ENCODE measurements at regions not wholly inside any gene's neighbourhood (a gene's known extent, or its start where the extent isn't known, plus 50 kb on each side); places are given as distances from the start of the nearest gene placed in this dataset.
A peak's percentile ranks its signal among the peaks of the same experiment; 100 is the strongest.

DNA sequence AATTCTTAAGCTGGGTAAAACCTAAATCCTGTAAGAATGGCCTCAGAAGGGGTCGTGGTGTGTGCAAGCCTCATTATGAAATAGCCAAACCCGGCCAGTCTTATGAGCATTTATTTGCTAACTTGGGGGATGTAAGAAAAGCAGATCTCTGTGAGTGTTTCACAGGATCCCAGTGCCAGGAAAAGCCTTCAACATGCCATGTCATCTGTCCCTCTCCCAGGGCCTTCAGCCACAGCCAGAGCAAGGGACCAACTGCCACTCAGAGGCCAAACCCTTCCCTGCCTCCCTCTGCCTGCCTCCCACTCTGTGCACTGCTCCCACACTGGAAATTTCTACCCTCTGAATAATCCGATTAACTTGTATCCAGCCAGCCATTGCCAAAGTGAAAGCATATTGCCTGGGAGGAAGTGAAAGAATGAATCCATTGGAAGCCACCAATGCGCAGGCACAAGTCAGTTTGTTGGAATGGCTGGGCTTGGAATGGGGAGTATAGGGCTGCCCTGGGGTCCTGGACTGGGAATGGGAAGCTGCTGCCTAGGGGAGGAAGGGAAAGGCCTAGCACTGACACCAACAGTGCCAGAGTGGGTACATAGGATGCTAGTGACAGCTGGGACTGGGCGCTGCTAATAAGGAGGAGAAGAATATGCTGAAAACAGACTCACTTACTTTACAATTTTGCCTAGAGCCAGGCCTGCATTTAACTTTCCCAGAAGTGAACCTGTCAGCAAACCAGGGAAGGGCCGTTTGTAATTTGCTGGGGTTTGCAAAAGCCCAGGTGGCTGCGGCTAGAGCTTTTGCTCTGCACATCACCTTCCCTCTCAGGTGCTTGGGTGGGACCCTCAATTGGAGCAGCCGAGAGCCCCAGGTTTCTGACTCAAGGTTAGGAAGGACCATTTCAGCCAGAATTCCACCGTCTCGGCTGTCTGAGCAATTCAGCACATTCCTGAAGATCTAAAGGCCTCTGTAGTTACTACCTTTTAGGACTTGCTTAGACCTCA lies 146.6 kb upstream of the NCK2 start:
- TF ChIP-seq BCL11A (IDR thresholded peaks at IDR 0.05; ENCODE audit: low read depth in 2 of 2, low read length in 2 of 2): no peak
- no peak for TF ChIP-seq CBX5 (IDR thresholded peaks at IDR 0.05; ENCODE audit: low read depth, low read length)
- no peak for TF ChIP-seq GABPA (IDR thresholded peaks at IDR 0.05; ENCODE audit: borderline replicate concordance, insufficient read depth, low read length)
- TF ChIP-seq, protein P1, sequence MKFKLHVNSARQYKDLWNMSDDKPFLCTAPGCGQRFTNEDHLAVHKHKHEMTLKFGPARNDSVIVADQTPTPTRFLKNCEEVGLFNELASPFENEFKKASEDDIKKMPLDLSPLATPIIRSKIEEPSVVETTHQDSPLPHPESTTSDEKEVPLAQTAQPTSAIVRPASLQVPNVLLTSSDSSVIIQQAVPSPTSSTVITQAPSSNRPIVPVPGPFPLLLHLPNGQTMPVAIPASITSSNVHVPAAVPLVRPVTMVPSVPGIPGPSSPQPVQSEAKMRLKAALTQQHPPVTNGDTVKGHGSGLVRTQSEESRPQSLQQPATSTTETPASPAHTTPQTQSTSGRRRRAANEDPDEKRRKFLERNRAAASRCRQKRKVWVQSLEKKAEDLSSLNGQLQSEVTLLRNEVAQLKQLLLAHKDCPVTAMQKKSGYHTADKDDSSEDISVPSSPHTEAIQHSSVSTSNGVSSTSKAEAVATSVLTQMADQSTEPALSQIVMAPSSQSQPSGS (IDR thresholded peaks at IDR 0.05; ENCODE audit: low read length): no peak
- no peak overlapping the region for H2BK15ac ChIP-seq (ENCODE audit: low read length)
- H2BK20ac ChIP-seq (ENCODE audit: low read length): no peak overlapping the region
- no peak overlapping the region for H3K9ac ChIP-seq (replicated peaks in 1 of 4; ENCODE audit: extremely low read depth in 1 of 4, low read depth in 3 of 4, low read length in 3 of 4)
- 87% methylated on average over 10 of the region's 10 CpGs; no CpG with 5 or more reads in 1 of the 2 experiments for WGBS, 2 experiments (ENCODE audit: extremely low coverage in 1 of 2, insufficient coverage in 1 of 2, insufficient read length in 1 of 2, insufficient replicate concordance in 2 of 2, low coverage in 1 of 2, low lambda C conversion rate in 2 of 2, missing lambda C conversion rate in 1 of 2)
- no peak overlapping the region for H3K4ac ChIP-seq (replicated peaks; ENCODE audit: insufficient read length, low read depth, low read length)
- no peak overlapping the region for H3K14ac ChIP-seq (ENCODE audit: insufficient read length)
- H4K5ac ChIP-seq (ENCODE audit: insufficient read length, low read depth, low read length): no peak overlapping the region
- H3K27me3 ChIP-seq (replicated peaks in 1 of 4; ENCODE audit: control insufficient read depth in 3 of 4, extremely low read depth in 1 of 4, insufficient read depth in 3 of 4, low read length in 3 of 4): no peaks in the 10 kb centered on the region
- no peak overlapping the region for H3K18ac ChIP-seq (ENCODE audit: extremely low read depth, low read length)
- no peak overlapping the region for H3K56ac ChIP-seq (replicated peaks; ENCODE audit: insufficient read length, low read depth, low read length)
- H3K79me1 ChIP-seq (ENCODE audit: low read depth, low read length): no peaks in the 10 kb centered on the region
- H2AK5ac ChIP-seq (ENCODE audit: low read depth, low read length): no peak overlapping the region
- no peak overlapping the region for H3K23ac ChIP-seq (ENCODE audit: insufficient read length)
- no peak overlapping the region for H4K91ac ChIP-seq (replicated peaks; ENCODE audit: insufficient read length, low read length)
- ChIA-PET CTCF (ENCODE audit: partially characterized antibody) (interaction anchor here (0.9 to 3.4 kb wide), 3 partner anchors 15 to 137 kb away, joined by 3 to 18 read pairs (median 4); no protein-coding TSS in a partner anchor), POLR2A (ENCODE audit: partially characterized antibody) (no interaction called here)
- H4K20me1 ChIP-seq (replicated peaks in 1 of 2; ENCODE audit: control insufficient read depth in 1 of 2, insufficient read depth in 2 of 2, low read length in 2 of 2): no peaks in the 10 kb centered on the region
- no peak overlapping the region for H2BK12ac ChIP-seq (ENCODE audit: low read depth, low read length)
- no peak overlapping the region for H4K8ac ChIP-seq (ENCODE audit: extremely low read depth, insufficient read depth, low read length)
- H3K4me3 ChIP-seq (ENCODE audit: extremely low read depth in 1 of 4, insufficient read depth in 2 of 4, low read depth in 3 of 4, low read length in 4 of 4): no peak overlapping the region
- no peaks in the 10 kb centered on the region for H3K36me3 ChIP-seq (ENCODE audit: control insufficient read depth in 2 of 4, insufficient read depth in 4 of 4, low read length in 3 of 4)
- H3K4me1 ChIP-seq (replicated peaks in 1 of 4; ENCODE audit: control insufficient read depth in 3 of 4, insufficient read depth in 4 of 4, low read length in 3 of 4): peaks cover 0 to 4% (median 2%) of the 10 kb centered on the region in 4 experiments; a peak in 2 of 7 replicates
- 0 out of 2 replicates have a peak overlapping the region, but pooled peaks have one; percentile 18 for H2AFZ ChIP-seq (ENCODE audit: low read length)
- H2BK120ac ChIP-seq (replicated peaks; ENCODE audit: low read depth, low read length): no peak overlapping the region
- no peaks in the 10 kb centered on the region for H3K9me3 ChIP-seq (ENCODE audit: insufficient read depth in 2 of 2, low read depth in 1 of 2, low read length in 1 of 2)
- no peaks in the 10 kb centered on the region for H3K23me2 ChIP-seq (ENCODE audit: low read depth, low read length)
- no peaks in the 10 kb centered on the region for H3K79me2 ChIP-seq (ENCODE audit: control insufficient read depth in 1 of 2, insufficient read depth in 2 of 2, low read length in 2 of 2)
- FAIRE-seq (no peak), DNase-seq (ENCODE audit: low read depth in 1 of 2, low spot score in 2 of 2) (no peak)
- H3K4me2 ChIP-seq (ENCODE audit: insufficient read depth in 1 of 2, low read depth in 2 of 2, low read length in 2 of 2): no peak overlapping the region
- H2BK5ac ChIP-seq (ENCODE audit: low read depth, low read length): peak overlapping the region; percentile 35; the same call in 1 of the 2 replicates
- no peak overlapping the region for H3K27ac ChIP-seq (ENCODE audit: low read depth, low read length)
